GM23248 (cell line): ENCODE measurements at regions not wholly inside any gene's neighbourhood (a gene's known extent, or its start where the extent isn't known, plus 50 kb on each side); places are given as distances from the start of the nearest gene placed in this dataset.

Experiments used
- DNase-seq: peaks from one replicate; pipeline ENCODE4 v3.0.0-alpha.2; 2015
- H2AFZ ChIP-seq: fragments of 200-600 bp; sonication (generic); 2 replicates; pipeline ENCODE4 v1.6.1; 2016; ENCODE audit warnings: antibody characterized with exemption
- H3F3A ChIP-seq: fragments of 200-600 bp; sonication (generic); 2 replicates; pipeline ENCODE4 v1.6.1; 2016; ENCODE audit warnings: mild to moderate bottlenecking, antibody characterized with exemption, mixed run types; ENCODE audit not compliant: insufficient read depth
- H3K27ac ChIP-seq: fragments of 200-600 bp; sonication (generic); 2 replicates; pipeline ENCODE4 v1.5.1; 2016; ENCODE audit warnings: mild to moderate bottlenecking
- H3K27me3 ChIP-seq: fragments of 200-600 bp; sonication (generic); replicated peaks from 2 replicates; pipeline ENCODE4 v1.6.1; 2016; ENCODE audit warnings: mild to moderate bottlenecking; ENCODE audit not compliant: insufficient read depth
- H3K36me3 ChIP-seq: fragments of 200-600 bp; sonication (generic); 2 replicates; pipeline ENCODE4 v1.6.1; 2016; ENCODE audit warnings: low read depth, mild to moderate bottlenecking
- H3K4me1 ChIP-seq: fragments of 200-600 bp; sonication (generic); 2 replicates; pipeline ENCODE4 v1.6.1; 2016; ENCODE audit warnings: mild to moderate bottlenecking; ENCODE audit not compliant: insufficient read depth
- H3K4me2 ChIP-seq: fragments of 200-600 bp; sonication (generic); one replicate; pipeline ENCODE4 v1.6.1; 2016; ENCODE audit warnings: mild to moderate bottlenecking; ENCODE audit not compliant: unreplicated experiment
- H3K4me3 ChIP-seq: fragments of 200-600 bp; sonication (generic); 2 replicates; pipeline ENCODE4 v1.5.1; 2016; ENCODE audit warnings: mild to moderate bottlenecking
- H3K79me2 ChIP-seq: fragments of 200-600 bp; sonication (generic); 2 replicates; pipeline ENCODE4 v1.6.1; 2016; ENCODE audit warnings: mild to moderate bottlenecking; ENCODE audit not compliant: insufficient read depth
- H3K9ac ChIP-seq: fragments of 200-600 bp; sonication (generic); 2 replicates; pipeline ENCODE4 v1.6.1; 2016; ENCODE audit warnings: mild to moderate bottlenecking
- H3K9me2 ChIP-seq: fragments of 200-600 bp; sonication (generic); 2 replicates; pipeline ENCODE4 v1.6.1; 2016; ENCODE audit warnings: mixed run types, mild to moderate bottlenecking, moderate library complexity; ENCODE audit not compliant: insufficient read depth
- H3K9me3 ChIP-seq: fragments of 200-600 bp; sonication (generic); one replicate; pipeline ENCODE4 v1.6.1; 2017; ENCODE audit warnings: low read depth
- H4K20me1 ChIP-seq: fragments of 200-600 bp; sonication (generic); 2 replicates; pipeline ENCODE4 v1.6.0; 2016; ENCODE audit not compliant: insufficient read depth
- EZH2 ChIP-seq: fragments of 200-600 bp; sonication (generic); IDR thresholded peaks from 2 replicates; pipeline ENCODE4 v1.6.1; 2018; ENCODE audit warnings: antibody characterized with exemption, mild to moderate bottlenecking; ENCODE audit not compliant: insufficient read depth, poor library complexity, severe bottlenecking
- EZH2phosphoT487 ChIP-seq: fragments of 200-600 bp; sonication (generic); IDR thresholded peaks from 2 replicates; pipeline ENCODE4 v1.6.1; 2018; ENCODE audit warnings: antibody characterized with exemption, moderate library complexity, mild to moderate bottlenecking, low read depth; ENCODE audit not compliant: insufficient read depth
- WGBS, 2 experiments: methylation state at CpG; one replicate each; pipeline ENCODE4 v1.1.6; 2015 to 2017; ENCODE audit warnings: low lambda C conversion rate in 2 of 2, low coverage in 1 of 2; ENCODE audit errors: missing lambda C conversion rate in 2 of 2; 5-methylcytosine and 5-hydroxymethylcytosine counted together
- in situ Hi-C: fragments of 300-500 bp; cut with MboI; formaldehyde crosslinking; loops from 2 replicates; pipeline ENCODE4 v1.15.0; 2020

GRCh38 chr4:140267576-140267975 is 105.9 kb upstream of the SCOC start:
- Histone ChIP-seq H3K27ac (no peak overlapping the region), H3K9ac (no peak overlapping the region), H3K9me3 (no peaks in the 10 kb centered on the region), H2AFZ (no peak overlapping the region), H3K27me3 (no peaks in the 10 kb centered on the region), H3K4me1 (0 out of 2 replicates have a peak, but pooled peaks cover 4% of the 10 kb centered on the region), H3K79me2 (no peaks in the 10 kb centered on the region), H3K9me2 (no peaks in the 10 kb centered on the region), H3K4me3 (no peak overlapping the region), H3K4me2 (no peak overlapping the region), H3K36me3 (no peaks in the 10 kb centered on the region), H3F3A (no peaks in the 10 kb centered on the region), H4K20me1 (no peaks in the 10 kb centered on the region)
- in situ Hi-C loops, result loop anchor here (25.0 kb wide), 1 partner anchor 530 kb away; no protein-coding TSS in a partner anchor
- TF ChIP-seq EZH2 (no peak), EZH2phosphoT487 (no peak)
- no peak for DNase-seq
- 76 to 81% methylated on average over 13 to 14 of the region's 14 CpGs for WGBS, 2 experiments

- TF ChIP-seq EZH2 (no peak), EZH2phosphoT487 (no peak)
- Histone ChIP-seq H3K27me3 (no peaks in the 10 kb centered on the region), H3K9me3 (no peaks in the 10 kb centered on the region), H3F3A (no peaks in the 10 kb centered on the region), H3K4me3 (no peak overlapping the region), H3K27ac (no peak overlapping the region), H3K9me2 (no peaks in the 10 kb centered on the region), H3K9ac (no peak overlapping the region), H3K4me2 (no peak overlapping the region), H2AFZ (peak overlapping the region; percentile 20; the same call in 1 of the 2 replicates), H4K20me1 (no peaks in the 10 kb centered on the region), H3K36me3 (no peaks in the 10 kb centered on the region), H3K4me1 (0 out of 2 replicates have a peak, but pooled peaks cover 4% of the 10 kb centered on the region), H3K79me2 (no peaks in the 10 kb centered on the region)
- 77 to 79% methylated on average over 10 of the region's 10 CpGs for WGBS, 2 experiments
- in situ Hi-C loops, result loop anchor here (25.0 kb wide), 1 partner anchor 530 kb away; no protein-coding TSS in a partner anchor
- DNase-seq, result peak; percentile 34
These were observed 106.4 kb upstream of the SCOC start for GRCh38 chr4:140266958-140267568.

DNA sequence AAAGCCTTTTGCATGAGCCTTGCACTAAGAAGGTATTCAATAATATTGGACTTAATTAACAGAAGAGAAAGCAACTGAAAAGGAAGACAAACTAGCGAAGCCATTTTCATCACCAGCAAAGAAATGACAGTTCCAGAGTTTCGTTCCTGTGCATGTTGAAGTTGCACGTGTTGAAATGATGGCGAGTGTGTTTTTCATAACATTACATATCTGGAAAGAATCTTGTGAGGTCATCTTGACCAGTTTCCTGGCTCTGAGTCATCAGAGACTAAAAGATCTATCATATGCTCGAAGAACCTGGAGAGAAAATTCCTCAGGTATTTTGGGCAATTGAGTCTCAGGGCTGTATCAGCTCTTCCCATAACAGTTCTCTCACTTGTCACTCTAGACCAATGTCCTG is 106.2 kb upstream of the MAML3 start:
- DNase-seq, result peak; percentile 95
- Histone ChIP-seq H3F3A (peaks cover 20% of the 10 kb centered on the region; the same call in 1 of the 2 replicates), H4K20me1 (no peaks in the 10 kb centered on the region), H3K9me3 (no peaks in the 10 kb centered on the region), H3K4me3 (peak overlapping the region; percentile 14; the same call in 1 of the 2 replicates), H3K27ac (peak overlapping the region; percentile 39), H2AFZ (no peak overlapping the region), H3K4me2 (peak overlapping the region; percentile 67), H3K9ac (no peak overlapping the region), H3K4me1 (peaks cover 39% of the 10 kb centered on the region), H3K79me2 (no peaks in the 10 kb centered on the region), H3K27me3 (no peaks in the 10 kb centered on the region), H3K9me2 (no peaks in the 10 kb centered on the region), H3K36me3 (no peaks in the 10 kb centered on the region)
- in situ Hi-C loops, result loop anchor here (25.0 kb wide), 1 partner anchor 523 kb away; no protein-coding TSS in a partner anchor
- TF ChIP-seq EZH2phosphoT487, result no peak
- no peak for TF ChIP-seq EZH2
- WGBS, 2 experiments, result 21% methylated on average over 5 of the region's 5 CpGs

DNA sequence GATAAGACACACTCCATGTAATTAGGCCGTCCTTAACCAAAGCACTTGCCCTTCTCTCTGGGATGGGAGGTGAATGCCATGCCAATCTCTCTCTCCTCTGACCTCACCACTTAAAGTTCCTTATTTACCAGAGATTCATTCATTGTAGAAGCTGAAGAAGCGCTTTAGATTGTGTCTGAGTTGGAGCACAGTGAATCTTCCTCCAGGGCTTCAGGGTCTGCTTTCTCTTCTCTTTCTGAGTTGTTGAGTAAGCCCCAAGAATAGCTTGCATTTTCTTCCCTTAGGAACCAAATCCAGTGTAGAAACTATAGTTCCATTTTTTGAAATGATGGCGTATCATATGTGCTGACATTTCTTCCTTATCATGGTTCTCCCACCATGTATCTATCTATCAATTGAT is 104.5 kb upstream of the MAML3 start:
- no peak overlapping the region for H3K4me3 ChIP-seq
- H3K4me2 ChIP-seq, result no peak overlapping the region
- H4K20me1 ChIP-seq, result no peaks in the 10 kb centered on the region
- no peak overlapping the region for H2AFZ ChIP-seq
- H3F3A ChIP-seq, result peaks cover 32% of the 10 kb centered on the region; the same call in 1 of the 2 replicates
- no peak overlapping the region for H3K9ac ChIP-seq
- H3K27me3 ChIP-seq, result no peaks in the 10 kb centered on the region
- H3K9me2 ChIP-seq, result no peaks in the 10 kb centered on the region
- in situ Hi-C loops, result loop anchor here (25.0 kb wide), 1 partner anchor 521 kb away; no protein-coding TSS in a partner anchor
- TF ChIP-seq EZH2phosphoT487, result no peak
- no peak for TF ChIP-seq EZH2
- H3K9me3 ChIP-seq, result no peaks in the 10 kb centered on the region
- no peak overlapping the region for H3K27ac ChIP-seq
- WGBS, 2 experiments, result 99 to 100% methylated on average over 3 of the region's 3 CpGs
- no peaks in the 10 kb centered on the region for H3K79me2 ChIP-seq
- no peak for DNase-seq
- H3K4me1 ChIP-seq, result peaks cover 48% of the 10 kb centered on the region
- H3K36me3 ChIP-seq, result no peaks in the 10 kb centered on the region
